Stimulated activated naive CD8-positive, alpha-beta T cell treated with anti-CD3 and anti-CD28 coated beads, Interleukin-15, Interleukin-2, amounts not matched to agents 100 U/mL and 50 U/mL, for 24 hours (primary cell): ENCODE measurements at regions not wholly inside any gene's neighbourhood (a gene's known extent, or its start where the extent isn't known, plus 50 kb on each side); places are given as distances from the start of the nearest gene placed in this dataset.

Experiments
- ATAC-seq: fragments of 150-1000 bp; cut with Tn5 transposase; one replicate; pipeline ENCODE4 v1.10.0; 2021
- DNase-seq: peaks from one replicate; pipeline ENCODE4 v3.0.0; 2021

GRCh38 chr21:35427320-35428000 lies 378.4 kb upstream of the RUNX1 start:
- ATAC-seq: no peak

GRCh38 chr21:35426897-35427296 lies 377.8 kb upstream of the RUNX1 start:
- DNase-seq: no peak
- peak; percentile 52 for ATAC-seq

More at GRCh38 chr21:35427320-35428000, 378.4 kb upstream of the RUNX1 start:
- DNase-seq: no peak

- ATAC-seq: no peak
- DNase-seq: no peak
Measured at GRCh38 chr21:35426469-35426868, 377.4 kb upstream of the RUNX1 start.

GRCh38 chr21:35424122-35424521 lies 375.0 kb upstream of the RUNX1 start:
- no peak for ATAC-seq
- no peak for DNase-seq

- ATAC-seq: no peak
- DNase-seq: no peak
Measured at GRCh38 chr21:35423709-35424108, 374.6 kb upstream of the RUNX1 start.

GRCh38 chr21:35422011-35422410 lies 372.9 kb upstream of the RUNX1 start:
- DNase-seq: no peak
- ATAC-seq: no peak

GRCh38 chr21:35421221-35421620 lies 372.1 kb upstream of the RUNX1 start:
- DNase-seq: no peak
- no peak for ATAC-seq

- DNase-seq: no peak
- no peak for ATAC-seq
Measured at GRCh38 chr21:35420656-35421055, 371.6 kb upstream of the RUNX1 start.

GRCh38 chr21:35417762-35418161 lies 368.7 kb upstream of the RUNX1 start:
- DNase-seq (no peak), ATAC-seq (no peak)

GRCh38 chr21:35416866-35417489 lies 367.9 kb upstream of the RUNX1 start:
- ATAC-seq (no peak), DNase-seq (no peak)

- DNase-seq: no peak
- ATAC-seq: no peak
Measured at GRCh38 chr21:35414507-35415139, 365.5 kb upstream of the RUNX1 start.

GRCh38 chr21:35414056-35414455 lies 365.0 kb upstream of the RUNX1 start:
- no peak for DNase-seq
- no peak for ATAC-seq

- ATAC-seq: no peak
- DNase-seq: no peak
Measured at GRCh38 chr21:35412231-35412630, 363.1 kb upstream of the RUNX1 start.

GRCh38 chr21:35411434-35411833 lies 362.3 kb upstream of the RUNX1 start:
- DNase-seq: no peak
- ATAC-seq: no peak

GRCh38 chr21:35410656-35411055 lies 361.6 kb upstream of the RUNX1 start:
- DNase-seq (no peak), ATAC-seq (no peak)

- no peak for ATAC-seq
- no peak for DNase-seq
Measured at GRCh38 chr21:35410123-35410522, 361.0 kb upstream of the RUNX1 start.

- no peak for DNase-seq
Measured at GRCh38 chr21:35408401-35408800, 359.3 kb upstream of the RUNX1 start.

GRCh38 chr21:35406635-35407034 lies 357.5 kb upstream of the RUNX1 start:
- no peak for DNase-seq
- ATAC-seq: no peak

More at GRCh38 chr21:35408401-35408800, 359.3 kb upstream of the RUNX1 start:
- no peak for ATAC-seq

- ATAC-seq (no peak), DNase-seq (no peak)
Measured at GRCh38 chr21:35405981-35406380, 356.9 kb upstream of the RUNX1 start.

GRCh38 chr21:35404247-35404646 lies 355.1 kb upstream of the RUNX1 start:
- DNase-seq: no peak
- ATAC-seq: no peak

GRCh38 chr21:35402061-35402460 lies 353.0 kb upstream of the RUNX1 start:
- ATAC-seq: no peak
- DNase-seq: no peak

- no peak for DNase-seq
- ATAC-seq: no peak
Measured at GRCh38 chr21:35401476-35401875, 352.4 kb upstream of the RUNX1 start.

GRCh38 chr21:35400233-35400939 lies 351.3 kb upstream of the RUNX1 start:
- ATAC-seq (peak; percentile 72), DNase-seq (peak; percentile 17)
